Panc1 (cell line): ENCODE measurements at regions not wholly inside any gene's neighbourhood (a gene's known extent, or its start where the extent isn't known, plus 50 kb on each side); places are given as distances from the start of the nearest gene placed in this dataset.

Experiments used
- ATAC-seq: fragments of 200-7000 bp; cut with Tn5 transposase; 2 replicates; pipeline ENCODE4 v1.9.1; 2020; ENCODE audit warnings: mild to moderate bottlenecking, moderate library complexity
- BruUV-seq: library from RNA; stranded (reverse); fragments of 400-500 nt; replicated peaks from 2 replicates; lab custom pipeline; 2021; lab: Mats Ljungman, UMichigan
- CTCF ChIA-PET: fragments of 300-600 bp; sonication (Branson Sonifier 250); formaldehyde crosslinking; loops from one replicate; lab custom pipeline; 2022; ENCODE audit warnings: antibody characterized with exemption; lab: Charles Lee
- POLR2A ChIA-PET: fragments of 300-600 bp; sonication (Branson Sonifier 250); formaldehyde crosslinking; loops from one replicate; lab custom pipeline; 2022; ENCODE audit warnings: antibody characterized with exemption; lab: Charles Lee
- DNase-seq: peaks from one replicate; pipeline ENCODE4 v3.0.0-alpha.2; 2010; ENCODE audit warnings: low read depth, low spot score
- H3K27ac ChIP-seq: 2 replicates; pipeline ENCODE4 v1.5.1; 2011; ENCODE audit warnings: mild to moderate bottlenecking, low read length, inconsistent platforms
- H3K27me3 ChIP-seq: fragments of 200-500 bp; sonication (Bioruptor generic); 2 replicates; pipeline ENCODE4 v1.6.0; 2014; ENCODE audit warnings: low read length, inconsistent platforms; ENCODE audit not compliant: control insufficient read depth, insufficient read depth
- H3K36me3 ChIP-seq: fragments of 200-500 bp; sonication (Bioruptor generic); 2 replicates; pipeline ENCODE4 v1.5.1; 2014; ENCODE audit warnings: inconsistent platforms, mild to moderate bottlenecking, low read length, moderate library complexity; ENCODE audit not compliant: control insufficient read depth, insufficient read depth
- H3K4me1 ChIP-seq: 2 replicates; pipeline ENCODE4 v1.5.1; 2011; ENCODE audit warnings: inconsistent platforms, mild to moderate bottlenecking, low read length, moderate library complexity; ENCODE audit not compliant: control insufficient read depth, insufficient read depth
- H3K4me3 ChIP-seq, 2 experiments: 2 replicates each; pipeline ENCODE4 v1.5.1; 2011 to 2012; ENCODE audit warnings: low read depth in 2 of 2, low read length in 2 of 2, mild to moderate bottlenecking in 2 of 2, inconsistent platforms in 1 of 2, moderate library complexity in 1 of 2
- H3K9me3 ChIP-seq: fragments of 200-500 bp; sonication (Bioruptor generic); 2 replicates; pipeline ENCODE4 v1.5.1; 2014; ENCODE audit warnings: low read depth, mild to moderate bottlenecking, inconsistent platforms, low read length, moderate library complexity; ENCODE audit not compliant: control insufficient read depth, insufficient read depth
- CTCF ChIP-seq: fragments of 450-650 bp; IDR thresholded peaks from 2 replicates; pipeline ENCODE4 v1.5.1; 2017; ENCODE audit warnings: mild to moderate bottlenecking
- POLR2AphosphoS5 ChIP-seq: IDR thresholded peaks from 2 replicates; pipeline ENCODE4 v1.6.1; 2012; ENCODE audit warnings: mild to moderate bottlenecking, low read depth, low read length, moderate library complexity
- REST ChIP-seq, 2 experiments: IDR thresholded peaks; 2 replicates each; pipeline ENCODE4 v1.6.1; 2011 to 2012; ENCODE audit warnings: low read depth in 2 of 2, control low read depth in 1 of 2, low read length in 1 of 2, mild to moderate bottlenecking in 1 of 2, moderate library complexity in 1 of 2; ENCODE audit not compliant: insufficient read depth in 1 of 2
- SIN3A ChIP-seq: IDR thresholded peaks from 2 replicates; pipeline ENCODE4 v1.6.1; 2012; ENCODE audit warnings: low read depth, mild to moderate bottlenecking, low read length, moderate library complexity, borderline replicate concordance; ENCODE audit not compliant: insufficient read depth
- TCF7L2 ChIP-seq: IDR thresholded peaks from 2 replicates; pipeline ENCODE4 v1.6.1; 2011; ENCODE audit warnings: mild to moderate bottlenecking, low read depth, low read length, inconsistent platforms
- in situ Hi-C: cut with HindIII; loops from 2 replicates; pipeline ENCODE4 v1.10.0; 2016; ENCODE audit warnings: low sequenced_read_pairs, low pct_unique_long_range_greater_than_20kb
- intact Hi-C: fragments of 100-400 bp; cut with micrococcal nuclease; formaldehyde crosslinking; loops from one replicate; pipeline ENCODE4 v1.10.0; 2022; ENCODE audit not compliant: unreplicated experiment

DNA sequence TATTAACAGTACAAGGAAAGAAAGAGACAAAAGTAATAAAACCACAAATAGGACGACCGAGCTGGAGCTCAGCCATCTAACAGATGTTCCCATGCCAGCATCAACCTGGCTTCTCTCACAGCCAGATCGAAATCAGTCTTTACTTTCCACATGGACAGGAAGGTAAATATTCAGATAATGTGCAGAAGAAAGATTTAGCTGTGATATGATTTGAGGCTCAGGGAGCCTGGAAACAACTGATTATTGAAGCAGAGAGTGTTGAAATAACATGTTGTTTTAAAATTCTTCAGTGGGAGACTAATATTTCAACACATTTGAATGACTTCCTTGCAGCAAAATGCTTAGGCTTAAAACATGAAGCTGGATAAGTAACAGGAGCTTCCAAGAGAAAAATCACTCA lies 546.8 kb downstream of the ETS1 start:
- DNase-seq, result no peak
- ATAC-seq, result no peak
- POLR2A ChIA-PET, result no interaction called here
- no peaks in the 10 kb centered on the region for H3K9me3 ChIP-seq
- in situ Hi-C loops (no loop called here), intact Hi-C loops (no loop called here)
- no peak overlapping the region for H3K27ac ChIP-seq
- no peaks in the 10 kb centered on the region; the same call in 1 of the 2 replicates for H3K27me3 ChIP-seq
- TF ChIP-seq TCF7L2 (no peak), SIN3A (no peak), REST (IDR thresholded peaks at IDR 0.05; ENCODE audit: insufficient read depth in 1 of 2, low read depth in 2 of 2, low read length in 1 of 2) (no peak), CTCF (no peak), POLR2AphosphoS5 (no peak)
- H3K36me3 ChIP-seq, result no peaks in the 10 kb centered on the region
- no peaks in the 10 kb centered on the region; the same call in 1 of the 2 replicates for H3K4me1 ChIP-seq
- H3K4me3 ChIP-seq, result no peak overlapping the region
- CTCF ChIA-PET, result no interaction called here
- no TSS peak for BruUV-seq

DNA sequence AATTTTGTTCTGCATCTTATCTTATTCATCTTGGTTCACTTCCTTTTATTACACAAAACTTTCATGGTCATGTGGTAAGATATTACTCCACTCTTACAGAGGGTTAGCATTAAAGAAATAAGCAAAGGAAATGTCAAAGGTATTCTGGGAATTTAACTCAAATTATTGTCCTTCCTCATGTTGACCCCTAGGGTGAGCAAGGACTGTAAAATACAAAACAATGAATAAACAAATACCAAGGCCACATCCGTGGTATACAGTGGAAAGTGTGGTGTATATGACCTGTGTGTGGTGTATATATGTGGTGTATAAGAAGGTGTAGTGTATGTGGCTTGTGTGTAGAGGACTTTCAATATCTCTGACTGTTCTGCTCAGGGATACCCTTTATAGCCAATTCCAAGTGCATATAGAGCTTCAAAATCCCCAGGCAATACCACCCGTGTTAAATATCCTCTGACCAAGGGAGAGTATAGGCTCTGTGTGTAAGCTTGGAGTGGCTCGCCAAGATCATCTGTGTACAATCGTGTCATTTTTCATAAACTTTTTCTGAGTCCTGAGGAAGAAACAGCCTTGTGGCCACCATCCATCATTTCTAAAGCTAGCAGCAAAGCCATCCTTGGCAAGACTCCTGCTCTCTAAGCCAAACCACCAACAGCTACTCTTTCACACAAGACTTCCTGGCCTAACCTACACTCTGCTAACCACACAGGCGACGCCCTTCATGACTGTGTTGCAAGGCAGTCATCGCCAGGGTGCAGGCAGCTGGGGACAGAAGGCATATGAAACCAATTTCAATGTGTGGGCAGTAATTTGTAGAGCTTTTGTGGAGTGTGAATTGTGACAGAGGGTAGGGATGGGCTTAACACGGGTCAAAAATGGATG lies 548.0 kb downstream of the ETS1 start:
- BruUV-seq, result no TSS peak
- H3K27me3 ChIP-seq, result no peaks in the 10 kb centered on the region; the same call in 1 of the 2 replicates
- 0 out of 2 replicates have a peak, but pooled peaks have one; percentile 48 for ATAC-seq
- ChIA-PET CTCF (interaction anchor here (0.6 to 0.8 kb wide), 2 partner anchors 579 to 792 kb away, joined by 3 to 5 read pairs; no protein-coding TSS in a partner anchor), POLR2A (no interaction called here)
- H3K36me3 ChIP-seq, result no peaks in the 10 kb centered on the region
- no peak for TF ChIP-seq TCF7L2
- TF ChIP-seq POLR2AphosphoS5, result no peak
- no peak; the same call in 1 of the 2 replicates for TF ChIP-seq CTCF
- no peak for TF ChIP-seq SIN3A
- no peak for TF ChIP-seq REST (IDR thresholded peaks at IDR 0.05; ENCODE audit: insufficient read depth in 1 of 2, low read depth in 2 of 2, low read length in 1 of 2)
- intact Hi-C loops, result loop anchor here (10.0 kb wide), 2 partner anchors 245 to 465 kb away; no protein-coding TSS in a partner anchor
- DNase-seq, result no peak
- H3K4me3 ChIP-seq, result no peak overlapping the region
- H3K9me3 ChIP-seq, result no peaks in the 10 kb centered on the region
- in situ Hi-C loops, result no loop called here
- no peaks in the 10 kb centered on the region; the same call in 1 of the 2 replicates for H3K4me1 ChIP-seq
- H3K27ac ChIP-seq, result no peak overlapping the region
